A673 (cell line): ENCODE measurements at regions not wholly inside any gene's neighbourhood (a gene's known extent, or its start where the extent isn't known, plus 50 kb on each side); places are given as distances from the start of the nearest gene placed in this dataset.

Source experiments
- BruUV-seq: library from RNA; stranded (reverse); fragments of 400-500 nt; replicated peaks from 2 replicates; lab custom pipeline; 2021; lab: Mats Ljungman, UMichigan
- CTCF ChIA-PET: fragments of 300-600 bp; sonication (Branson Sonifier 250); formaldehyde crosslinking; loops from one replicate; lab custom pipeline; 2022; ENCODE audit warnings: antibody characterized with exemption; lab: Charles Lee
- POLR2A ChIA-PET: fragments of 300-600 bp; sonication (Branson Sonifier 250); formaldehyde crosslinking; loops from one replicate; lab custom pipeline; 2022; ENCODE audit warnings: antibody characterized with exemption; ENCODE audit not compliant: low non-redundant PET; lab: Charles Lee
- DNase-seq: peaks from one replicate; pipeline ENCODE4 v3.0.0-alpha.2; 2015; ENCODE audit warnings: low spot score
- H3K27ac ChIP-seq: fragments of 200-600 bp; sonication (generic); 2 replicates; pipeline ENCODE4 v1.5.1; 2016; ENCODE audit warnings: mixed run types, low read depth, mild to moderate bottlenecking, mixed read lengths, antibody characterized with exemption, low read length; ENCODE audit not compliant: poor library complexity, severe bottlenecking
- H3K27me3 ChIP-seq: fragments of 200-600 bp; sonication (generic); replicated peaks from 2 replicates; pipeline ENCODE4 v1.6.1; 2017; ENCODE audit warnings: mixed run types, low read depth, mild to moderate bottlenecking, mixed read lengths, antibody characterized with exemption, low read length; ENCODE audit not compliant: insufficient read depth, poor library complexity
- H3K36me3 ChIP-seq: fragments of 200-600 bp; sonication (generic); 2 replicates; pipeline ENCODE4 v1.6.1; 2016; ENCODE audit warnings: mixed run types, mild to moderate bottlenecking, mixed read lengths, antibody characterized with exemption, low read length; ENCODE audit not compliant: insufficient read depth, poor library complexity, severe bottlenecking
- H3K4me1 ChIP-seq: fragments of 200-600 bp; sonication (generic); 2 replicates; pipeline ENCODE4 v1.6.1; 2017; ENCODE audit warnings: mixed run types, mild to moderate bottlenecking, mixed read lengths, antibody characterized with exemption, low read length; ENCODE audit not compliant: insufficient read depth, poor library complexity, severe bottlenecking
- H3K4me3 ChIP-seq: fragments of 200-600 bp; sonication (generic); 2 replicates; pipeline ENCODE4 v1.5.1; 2016; ENCODE audit warnings: low read depth, mixed run types, mild to moderate bottlenecking, mixed read lengths, low read length; ENCODE audit not compliant: poor library complexity, severe bottlenecking
- H3K9me3 ChIP-seq: fragments of 200-600 bp; sonication (generic); 2 replicates; pipeline ENCODE4 v1.6.1; 2016; ENCODE audit warnings: mixed run types, low read depth, mild to moderate bottlenecking, mixed read lengths, antibody characterized with exemption, low read length; ENCODE audit not compliant: poor library complexity, severe bottlenecking
- CTCF ChIP-seq: fragments of 300-800, 200-600 bp; sonication (generic); conservative IDR thresholded peaks from 2 replicates; pipeline ENCODE4 v1.5.1; 2017; ENCODE audit warnings: low read depth, mild to moderate bottlenecking, antibody characterized with exemption, low read length, moderate library complexity, mixed read lengths
- EZH2 ChIP-seq: fragments of 200-600 bp; sonication (generic); IDR thresholded peaks from 2 replicates; pipeline ENCODE4 v1.6.1; 2017; ENCODE audit warnings: borderline replicate concordance, low read depth, mild to moderate bottlenecking, mixed read lengths, antibody characterized with exemption, low read length; ENCODE audit not compliant: poor library complexity, severe bottlenecking
- intact Hi-C: fragments of 100-400 bp; cut with micrococcal nuclease; formaldehyde crosslinking; loops from one replicate; pipeline ENCODE4 v1.10.0; 2022; ENCODE audit not compliant: unreplicated experiment

GRCh38 chrX:7771788-7772438, 71.1 kb upstream of the VCX start:
- TF ChIP-seq EZH2 (no peak), CTCF (no peak)
- no TSS peak for BruUV-seq

GRCh38 chrX:7759830-7760229, 83.1 kb upstream of the VCX start:
- Histone ChIP-seq H3K27me3 (no peaks in the 10 kb centered on the region), H3K4me3 (no peak overlapping the region), H3K4me1 (no peaks in the 10 kb centered on the region), H3K36me3 (no peaks in the 10 kb centered on the region), H3K27ac (no peak overlapping the region), H3K9me3 (no peaks in the 10 kb centered on the region)
- no TSS peak for BruUV-seq
- TF ChIP-seq EZH2 = no peak
- no peak for TF ChIP-seq CTCF
- intact Hi-C loops = no loop called here
- ChIA-PET CTCF (no interaction called here), POLR2A (no interaction called here)
- DNase-seq = no peak

More at GRCh38 chrX:7771788-7772438, 71.1 kb upstream of the VCX start:
- DNase-seq = no peak
- Histone ChIP-seq H3K4me3 (no peak overlapping the region), H3K27me3 (no peaks in the 10 kb centered on the region), H3K27ac (no peak overlapping the region), H3K36me3 (no peaks in the 10 kb centered on the region), H3K4me1 (no peaks in the 10 kb centered on the region), H3K9me3 (no peaks in the 10 kb centered on the region)
- intact Hi-C loops = no loop called here
- POLR2A ChIA-PET = no interaction called here
- CTCF ChIA-PET = no interaction called here

DNA sequence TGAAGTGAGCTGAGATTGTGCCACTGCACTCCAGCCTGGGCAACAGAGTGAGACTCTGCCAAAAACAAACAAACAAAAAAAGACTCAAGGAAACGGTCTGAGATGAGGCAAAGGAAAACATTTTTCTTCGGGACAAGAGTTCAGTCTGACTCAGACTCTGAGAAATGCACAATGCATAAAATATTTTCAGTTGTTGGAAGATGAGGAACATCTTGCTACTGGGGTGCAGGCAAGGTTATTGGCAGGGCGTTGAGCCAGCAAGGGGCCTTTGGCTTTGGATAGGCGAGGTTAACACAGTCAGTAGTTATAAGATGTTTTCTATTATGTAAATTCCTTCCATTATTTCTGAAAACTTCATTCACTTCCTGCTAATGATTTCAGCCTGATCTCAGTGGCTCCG, 96.1 kb upstream of the VCX start:
- no peaks in the 10 kb centered on the region for H3K27me3 ChIP-seq
- TF ChIP-seq EZH2 (no peak), CTCF (no peak)
- POLR2A ChIA-PET = no interaction called here
- no peak overlapping the region for H3K4me3 ChIP-seq
- H3K4me1 ChIP-seq = no peaks in the 10 kb centered on the region
- DNase-seq = no peak
- BruUV-seq = no TSS peak
- no peaks in the 10 kb centered on the region for H3K9me3 ChIP-seq
- CTCF ChIA-PET = no interaction called here
- H3K27ac ChIP-seq = no peak overlapping the region
- intact Hi-C loops = no loop called here
- H3K36me3 ChIP-seq = no peaks in the 10 kb centered on the region
